Nephron progenitor cell (in vitro differentiated cells): ENCODE measurements at regions not wholly inside any gene's neighbourhood (a gene's known extent, or its start where the extent isn't known, plus 50 kb on each side); places are given as distances from the start of the nearest gene placed in this dataset.

Experiments
- DNase-seq: peaks from one replicate; pipeline ENCODE4 v3.0.0; 2021
- H3K27ac Mint-ChIP-seq: 2 replicates; pipeline ENCODE4 v1.8.0; 2021; ENCODE audit warnings: mild to moderate bottlenecking, moderate library complexity, mixed read lengths
- H3K27me3 Mint-ChIP-seq: 2 replicates; pipeline ENCODE4 v1.8.0; 2021; ENCODE audit warnings: mild to moderate bottlenecking, low read depth, mixed read lengths; ENCODE audit not compliant: poor library complexity
- H3K36me3 Mint-ChIP-seq: 2 replicates; pipeline ENCODE4 v1.8.0; 2021; ENCODE audit warnings: low read depth, mixed read lengths
- H3K4me1 Mint-ChIP-seq: 2 replicates; pipeline ENCODE4 v1.8.0; 2021; ENCODE audit warnings: mixed read lengths
- H3K4me3 Mint-ChIP-seq: 2 replicates; pipeline ENCODE4 v1.8.0; 2021; ENCODE audit warnings: mild to moderate bottlenecking, moderate library complexity, mixed read lengths
- H3K9me3 Mint-ChIP-seq: 2 replicates; pipeline ENCODE4 v1.8.0; 2021; ENCODE audit warnings: mild to moderate bottlenecking, moderate library complexity, mixed read lengths
- CTCF ChIP-seq: fragments of 200-600 bp; sonication (generic); IDR thresholded peaks from 2 replicates; pipeline ENCODE4 v1.5.0; 2021; ENCODE audit warnings: antibody characterized with exemption

DNA sequence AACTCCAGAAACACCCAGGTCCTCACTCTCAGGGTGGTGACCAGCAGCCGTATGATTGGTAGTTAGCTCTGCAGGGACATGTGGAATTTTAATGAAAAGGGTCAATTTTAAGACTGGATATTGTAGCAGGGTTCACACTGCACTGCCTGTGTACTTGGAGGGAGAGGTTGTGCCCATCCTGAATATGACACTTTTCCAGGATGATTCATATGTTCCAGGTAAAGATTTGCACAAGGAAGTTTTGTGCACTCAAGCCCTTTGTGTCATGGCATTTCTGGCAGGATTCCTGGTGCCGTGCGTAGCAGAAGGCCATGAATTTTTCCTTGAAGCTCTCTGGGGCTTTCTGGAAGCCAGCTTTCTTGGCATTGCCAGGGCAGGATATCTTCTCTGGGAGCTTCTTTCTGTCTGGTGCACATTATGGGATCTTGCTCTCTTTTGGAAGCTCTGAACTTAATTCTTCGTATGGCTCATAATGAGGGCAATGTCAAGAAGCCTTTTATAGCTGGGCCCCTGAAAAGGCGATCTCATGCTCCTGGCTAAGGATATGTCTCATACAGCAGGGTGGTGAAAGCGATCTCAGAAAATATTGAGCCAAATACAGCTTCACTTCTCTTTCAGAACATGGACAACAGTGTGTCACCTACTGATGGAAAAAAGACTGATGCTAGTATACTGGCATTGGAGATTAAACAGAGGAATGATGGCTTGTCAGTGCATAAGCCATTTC lies 1133.9 kb downstream of the AACS start:
- DNase-seq: no peak
- Mint-ChIP-seq H3K36me3 (no peaks in the 10 kb centered on the region), H3K9me3 (no peaks in the 10 kb centered on the region), H3K4me3 (no peak overlapping the region), H3K27me3 (peaks cover 5% of the 10 kb centered on the region), H3K27ac (no peak overlapping the region), H3K4me1 (no peaks in the 10 kb centered on the region)
- no peak for TF ChIP-seq CTCF

DNA sequence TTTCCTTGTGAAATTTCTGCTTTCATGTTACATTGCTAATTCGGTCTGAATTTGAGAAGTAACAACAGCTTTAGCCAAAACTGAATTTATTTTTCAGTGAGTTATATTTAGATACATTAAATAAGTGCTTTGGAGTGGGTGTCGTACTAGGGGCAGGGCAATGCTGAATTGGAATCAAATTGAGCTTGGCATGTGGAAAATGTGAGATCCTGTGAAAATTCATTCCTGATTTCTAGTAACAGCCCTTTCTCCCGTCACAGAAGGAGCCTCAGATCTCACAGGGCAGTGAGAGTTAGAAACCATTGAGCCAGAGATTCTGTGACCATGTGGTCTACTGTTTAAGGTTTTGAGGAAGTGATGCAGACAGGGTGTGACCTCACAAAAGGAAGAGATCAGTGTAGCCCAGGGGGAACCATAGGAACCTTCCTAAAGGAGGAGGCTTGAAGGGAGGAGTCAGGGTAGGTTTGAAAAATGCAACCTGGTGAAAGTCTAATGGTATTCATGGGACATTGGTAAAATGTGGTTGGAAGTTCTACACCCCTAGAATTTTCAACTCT lies 1136.8 kb downstream of the AACS start:
- no peaks in the 10 kb centered on the region for H3K36me3 Mint-ChIP-seq
- no peak overlapping the region for H3K27ac Mint-ChIP-seq
- H3K9me3 Mint-ChIP-seq: no peaks in the 10 kb centered on the region
- peaks cover 6% of the 10 kb centered on the region for H3K27me3 Mint-ChIP-seq
- H3K4me1 Mint-ChIP-seq: no peaks in the 10 kb centered on the region
- no peak for DNase-seq
- H3K4me3 Mint-ChIP-seq: no peak overlapping the region
- no peak for TF ChIP-seq CTCF

DNA sequence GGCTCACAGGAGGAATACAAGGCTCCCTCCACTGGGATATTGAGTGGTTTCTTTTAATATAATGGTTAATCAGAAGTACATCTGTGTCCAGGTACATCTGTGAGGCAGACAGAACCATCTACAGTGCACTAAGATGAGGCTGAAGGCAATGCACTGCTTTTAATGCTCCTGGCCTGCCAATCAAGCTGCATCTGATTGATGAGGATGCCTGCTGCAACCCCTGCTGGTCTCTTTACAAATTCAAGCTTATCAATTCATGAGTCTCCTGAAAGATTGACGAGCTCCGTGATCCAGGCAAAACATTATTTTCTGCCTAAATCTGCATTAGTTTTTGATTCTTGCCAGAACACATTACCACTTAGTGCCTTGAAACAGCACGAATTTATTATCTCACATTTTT lies 1139.1 kb downstream of the AACS start:
- Mint-ChIP-seq H3K4me1 (no peaks in the 10 kb centered on the region), H3K36me3 (no peaks in the 10 kb centered on the region), H3K27me3 (peaks cover 6% of the 10 kb centered on the region), H3K9me3 (no peaks in the 10 kb centered on the region), H3K27ac (no peak overlapping the region), H3K4me3 (no peak overlapping the region)
- TF ChIP-seq CTCF: no peak
- no peak for DNase-seq

DNA sequence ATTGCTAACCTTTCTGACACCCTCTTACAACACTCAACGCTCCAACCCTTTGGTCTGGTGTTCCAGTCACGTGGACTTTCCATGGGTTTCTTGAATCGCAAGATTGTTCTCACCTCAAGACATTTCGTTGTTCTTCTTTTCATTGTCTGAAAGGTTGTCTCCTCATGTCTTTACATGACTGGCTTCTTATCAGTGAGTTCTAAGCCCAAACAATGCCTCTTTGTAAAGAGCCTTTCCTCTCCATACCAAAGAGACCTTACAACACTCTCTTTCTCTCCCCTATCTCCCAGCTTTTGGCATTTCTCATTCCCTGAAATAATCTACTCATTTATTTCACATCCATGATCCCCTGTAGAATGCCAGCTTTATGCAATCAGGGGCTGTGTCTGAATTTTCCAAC lies 1144.8 kb downstream of the AACS start:
- no peak for DNase-seq
- Mint-ChIP-seq H3K4me1 (no peaks in the 10 kb centered on the region), H3K4me3 (no peak overlapping the region), H3K27me3 (peaks cover 6% of the 10 kb centered on the region), H3K36me3 (no peaks in the 10 kb centered on the region), H3K27ac (no peak overlapping the region), H3K9me3 (no peaks in the 10 kb centered on the region)
- no peak for TF ChIP-seq CTCF

- Mint-ChIP-seq H3K36me3 (no peaks in the 10 kb centered on the region), H3K9me3 (no peaks in the 10 kb centered on the region), H3K4me3 (no peak overlapping the region), H3K27ac (no peak overlapping the region), H3K4me1 (peaks cover 3% of the 10 kb centered on the region), H3K27me3 (peaks cover 6% of the 10 kb centered on the region)
- no peak for TF ChIP-seq CTCF
- DNase-seq: no peak
Measured at GRCh38 chr12:126210448-126210847, 1145.2 kb downstream of the AACS start.

DNA sequence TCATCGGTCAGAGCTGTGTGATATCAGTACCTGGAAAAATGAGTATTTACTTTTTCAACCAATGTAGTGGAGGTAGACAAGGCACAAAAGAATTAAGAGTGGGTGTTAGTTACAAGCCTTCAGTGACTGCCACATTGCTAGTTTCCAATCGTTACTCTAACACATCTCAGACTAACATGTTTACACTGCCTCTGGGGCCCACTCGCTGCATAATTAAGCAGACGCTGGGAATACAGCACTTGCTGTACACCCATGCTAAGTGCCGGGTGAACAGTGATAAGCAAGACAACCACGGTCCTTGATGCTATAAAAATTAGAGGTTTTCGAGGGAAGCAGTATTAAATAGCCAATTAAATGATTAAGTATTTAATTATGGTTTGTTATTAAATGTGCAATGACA lies 1147.6 kb downstream of the AACS start:
- TF ChIP-seq CTCF: no peak
- H3K27me3 Mint-ChIP-seq: peaks cover 3% of the 10 kb centered on the region
- no peak for DNase-seq
- H3K4me1 Mint-ChIP-seq: peaks cover 7% of the 10 kb centered on the region
- no peaks in the 10 kb centered on the region for H3K36me3 Mint-ChIP-seq
- no peak overlapping the region for H3K27ac Mint-ChIP-seq
- no peak overlapping the region for H3K4me3 Mint-ChIP-seq
- no peaks in the 10 kb centered on the region for H3K9me3 Mint-ChIP-seq
